Fibroblast of lung (primary cell): ENCODE measurements at regions not wholly inside any gene's neighbourhood (a gene's known extent, or its start where the extent isn't known, plus 50 kb on each side); places are given as distances from the start of the nearest gene placed in this dataset.

Source experiments
- DNase-seq, 2 donors: peaks; one replicate each; pipeline versions ENCODE4 v3.0.0 to v3.0.0-alpha.2; 2010; ENCODE audit warnings: low read depth in 2 of 2
- H2AFZ ChIP-seq: 2 replicates; pipeline ENCODE4 v1.5.1; 2012; ENCODE audit warnings: low read length, control low read depth, inconsistent platforms
- H3K27ac ChIP-seq: 2 replicates; pipeline ENCODE4 v1.5.1; 2011; ENCODE audit warnings: low read length, control low read depth; ENCODE audit not compliant: insufficient read depth
- H3K27me3 ChIP-seq: 2 replicates; pipeline ENCODE4 v1.5.1; 2011; ENCODE audit warnings: mild to moderate bottlenecking, low read length; ENCODE audit not compliant: control insufficient read depth, insufficient read depth
- H3K36me3 ChIP-seq: 2 replicates; pipeline ENCODE4 v1.5.1; 2011; ENCODE audit warnings: low read length; ENCODE audit not compliant: control insufficient read depth, insufficient read depth
- H3K4me1 ChIP-seq: 2 replicates; pipeline ENCODE4 v1.5.1; 2011; ENCODE audit warnings: low read length; ENCODE audit not compliant: control insufficient read depth, insufficient read depth; ENCODE audit errors: extremely low read depth
- H3K4me2 ChIP-seq: 2 replicates; pipeline ENCODE4 v1.5.1; 2011; ENCODE audit warnings: low read length, control low read depth; ENCODE audit not compliant: insufficient read depth; ENCODE audit errors: extremely low read depth
- H3K4me3 ChIP-seq, 4 experiments: fragments of 200-600 bp in 1 of 4; sonication (generic) in 1 of 4; replicated peaks in 1 of 4; 2 replicates each; pipeline ENCODE4 v1.5.1; 2011 to 2016; ENCODE audit warnings: low read length in 4 of 4, low read depth in 3 of 4, mild to moderate bottlenecking in 3 of 4, control low read depth in 2 of 4, inconsistent platforms in 1 of 4, mixed read lengths in 1 of 4; ENCODE audit not compliant: insufficient read depth in 1 of 4; ENCODE audit errors: control extremely low read depth in 1 of 4
- H3K79me2 ChIP-seq: 2 replicates; pipeline ENCODE4 v1.5.1; 2012; ENCODE audit warnings: mild to moderate bottlenecking, low read length, inconsistent platforms; ENCODE audit not compliant: control insufficient read depth, insufficient read depth
- H3K9ac ChIP-seq: 2 replicates; pipeline ENCODE4 v1.5.1; 2011; ENCODE audit warnings: mild to moderate bottlenecking, low read length, control low read depth; ENCODE audit not compliant: insufficient read depth
- H3K9me3 ChIP-seq: 2 replicates; pipeline ENCODE4 v1.5.1; 2012; ENCODE audit warnings: low read depth, low read length; ENCODE audit not compliant: control insufficient read depth, insufficient read depth
- H4K20me1 ChIP-seq: 2 replicates; pipeline ENCODE4 v1.5.1; 2011; ENCODE audit warnings: low read length; ENCODE audit not compliant: control insufficient read depth, insufficient read depth; ENCODE audit errors: extremely low read depth
- EZH2 ChIP-seq: IDR thresholded peaks from 2 replicates; pipeline ENCODE4 v1.5.1; 2012; ENCODE audit warnings: low read length, control low read depth, mild to moderate bottlenecking; ENCODE audit errors: missing control alignments
- TF ChIP-seq, protein P1 (sequence below), 2 donors: IDR thresholded peaks in 1 of 2; conservative IDR thresholded peaks in 1 of 2; 1 replicate in 1 of 2; 2 replicates in 1 of 2; pipeline ENCODE4 v1.5.1; 2011 to 2012; ENCODE audit warnings: low read length in 2 of 2, control low read depth in 1 of 2, inconsistent platforms in 1 of 2, low read depth in 1 of 2, mild to moderate bottlenecking in 1 of 2

- Histone ChIP-seq H3K27ac (no peak overlapping the region), H3K9ac (no peak overlapping the region), H3K4me2 (no peak overlapping the region), H3K9me3 (no peaks in the 10 kb centered on the region), H2AFZ (no peak overlapping the region), H3K36me3 (no peaks in the 10 kb centered on the region), H3K27me3 (no peaks in the 10 kb centered on the region), H3K79me2 (no peaks in the 10 kb centered on the region), H4K20me1 (no peaks in the 10 kb centered on the region), H3K4me1 (no peaks in the 10 kb centered on the region), H3K4me3 (no peak overlapping the region)
- TF ChIP-seq, protein P1, sequence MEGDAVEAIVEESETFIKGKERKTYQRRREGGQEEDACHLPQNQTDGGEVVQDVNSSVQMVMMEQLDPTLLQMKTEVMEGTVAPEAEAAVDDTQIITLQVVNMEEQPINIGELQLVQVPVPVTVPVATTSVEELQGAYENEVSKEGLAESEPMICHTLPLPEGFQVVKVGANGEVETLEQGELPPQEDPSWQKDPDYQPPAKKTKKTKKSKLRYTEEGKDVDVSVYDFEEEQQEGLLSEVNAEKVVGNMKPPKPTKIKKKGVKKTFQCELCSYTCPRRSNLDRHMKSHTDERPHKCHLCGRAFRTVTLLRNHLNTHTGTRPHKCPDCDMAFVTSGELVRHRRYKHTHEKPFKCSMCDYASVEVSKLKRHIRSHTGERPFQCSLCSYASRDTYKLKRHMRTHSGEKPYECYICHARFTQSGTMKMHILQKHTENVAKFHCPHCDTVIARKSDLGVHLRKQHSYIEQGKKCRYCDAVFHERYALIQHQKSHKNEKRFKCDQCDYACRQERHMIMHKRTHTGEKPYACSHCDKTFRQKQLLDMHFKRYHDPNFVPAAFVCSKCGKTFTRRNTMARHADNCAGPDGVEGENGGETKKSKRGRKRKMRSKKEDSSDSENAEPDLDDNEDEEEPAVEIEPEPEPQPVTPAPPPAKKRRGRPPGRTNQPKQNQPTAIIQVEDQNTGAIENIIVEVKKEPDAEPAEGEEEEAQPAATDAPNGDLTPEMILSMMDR (conservative IDR thresholded peaks at IDR 0.05 in 1 of 2, IDR thresholded peaks at IDR 0.05 in 1 of 2; ENCODE audit: low read depth in 1 of 2, low read length in 2 of 2) = no peak
- no peak for TF ChIP-seq EZH2
- no peak for DNase-seq
Measured at GRCh38 chr6:125414507-125414906, 112.7 kb upstream of the HDDC2 start.

DNA sequence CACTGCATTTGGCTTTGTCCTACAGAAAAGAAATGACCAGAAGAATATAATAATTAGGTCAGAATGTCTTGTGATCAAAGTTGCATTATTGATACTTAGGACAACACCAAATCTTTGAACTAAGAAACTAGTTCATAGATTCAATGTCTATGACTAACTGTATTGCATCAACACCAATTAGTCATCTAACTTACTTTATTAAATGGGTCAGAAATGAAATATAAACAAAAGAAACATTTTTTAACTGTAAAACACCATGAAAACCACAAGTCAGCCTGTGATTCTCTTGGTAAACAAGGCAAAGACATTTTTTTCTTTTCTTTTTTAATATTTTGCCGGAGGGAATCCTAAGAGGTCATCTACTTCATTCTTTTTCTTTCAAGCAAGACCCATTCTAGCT, 114.1 kb upstream of the HDDC2 start:
- Histone ChIP-seq H3K27me3 (no peaks in the 10 kb centered on the region), H3K4me2 (no peak overlapping the region), H3K4me3 (no peak overlapping the region), H3K27ac (no peak overlapping the region), H3K79me2 (no peaks in the 10 kb centered on the region), H4K20me1 (no peaks in the 10 kb centered on the region), H3K36me3 (no peaks in the 10 kb centered on the region), H3K9me3 (no peaks in the 10 kb centered on the region), H2AFZ (no peak overlapping the region), H3K9ac (no peak overlapping the region), H3K4me1 (no peaks in the 10 kb centered on the region)
- TF ChIP-seq, protein P1 (conservative IDR thresholded peaks at IDR 0.05 in 1 of 2, IDR thresholded peaks at IDR 0.05 in 1 of 2; ENCODE audit: low read depth in 1 of 2, low read length in 2 of 2) = no peak
- TF ChIP-seq EZH2 = no peak
- DNase-seq = peak; percentile 3 to 35

DNA sequence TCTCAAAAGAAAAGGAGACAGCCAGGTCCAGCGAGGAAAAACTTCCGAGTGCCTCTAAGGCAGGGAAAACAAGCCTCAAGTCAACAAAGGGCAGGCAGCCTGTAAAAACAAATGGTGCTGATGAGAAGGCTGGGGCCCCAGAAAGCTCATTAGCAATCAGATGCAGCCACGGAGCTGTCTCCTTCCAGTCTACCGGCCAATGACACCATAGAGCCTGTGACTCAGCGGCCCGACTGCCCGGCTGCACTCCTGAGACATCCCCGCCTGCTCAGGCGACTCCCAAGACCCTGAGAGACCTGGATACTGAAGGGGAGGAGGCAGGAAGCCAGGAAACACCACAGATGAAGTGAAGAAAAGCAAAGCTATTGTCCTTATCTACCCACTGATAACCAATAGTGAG, 120.1 kb upstream of the HDDC2 start:
- Histone ChIP-seq H3K9ac (no peak overlapping the region), H2AFZ (no peak overlapping the region), H3K79me2 (no peaks in the 10 kb centered on the region), H3K4me1 (no peaks in the 10 kb centered on the region), H3K36me3 (no peaks in the 10 kb centered on the region), H3K9me3 (no peaks in the 10 kb centered on the region), H3K27me3 (no peaks in the 10 kb centered on the region), H3K27ac (no peak overlapping the region), H3K4me2 (no peak overlapping the region), H4K20me1 (no peaks in the 10 kb centered on the region), H3K4me3 (no peak overlapping the region)
- TF ChIP-seq EZH2 = no peak
- TF ChIP-seq, protein P1 (conservative IDR thresholded peaks at IDR 0.05 in 1 of 2, IDR thresholded peaks at IDR 0.05 in 1 of 2; ENCODE audit: low read depth in 1 of 2, low read length in 2 of 2) = no peak
- peak in 1 of 2 donors; percentile 48 for DNase-seq
